GM23248 (cell line): ENCODE measurements at regions not wholly inside any gene's neighbourhood (a gene's known extent, or its start where the extent isn't known, plus 50 kb on each side); places are given as distances from the start of the nearest gene placed in this dataset.

Source experiments
- DNase-seq: peaks from one replicate; pipeline ENCODE4 v3.0.0-alpha.2; 2015
- H2AFZ ChIP-seq: fragments of 200-600 bp; sonication (generic); 2 replicates; pipeline ENCODE4 v1.6.1; 2016; ENCODE audit warnings: antibody characterized with exemption
- H3F3A ChIP-seq: fragments of 200-600 bp; sonication (generic); 2 replicates; pipeline ENCODE4 v1.6.1; 2016; ENCODE audit warnings: mild to moderate bottlenecking, antibody characterized with exemption, mixed run types; ENCODE audit not compliant: insufficient read depth
- H3K27ac ChIP-seq: fragments of 200-600 bp; sonication (generic); 2 replicates; pipeline ENCODE4 v1.5.1; 2016; ENCODE audit warnings: mild to moderate bottlenecking
- H3K27me3 ChIP-seq: fragments of 200-600 bp; sonication (generic); replicated peaks from 2 replicates; pipeline ENCODE4 v1.6.1; 2016; ENCODE audit warnings: mild to moderate bottlenecking; ENCODE audit not compliant: insufficient read depth
- H3K36me3 ChIP-seq: fragments of 200-600 bp; sonication (generic); 2 replicates; pipeline ENCODE4 v1.6.1; 2016; ENCODE audit warnings: low read depth, mild to moderate bottlenecking
- H3K4me1 ChIP-seq: fragments of 200-600 bp; sonication (generic); 2 replicates; pipeline ENCODE4 v1.6.1; 2016; ENCODE audit warnings: mild to moderate bottlenecking; ENCODE audit not compliant: insufficient read depth
- H3K4me2 ChIP-seq: fragments of 200-600 bp; sonication (generic); one replicate; pipeline ENCODE4 v1.6.1; 2016; ENCODE audit warnings: mild to moderate bottlenecking; ENCODE audit not compliant: unreplicated experiment
- H3K4me3 ChIP-seq: fragments of 200-600 bp; sonication (generic); 2 replicates; pipeline ENCODE4 v1.5.1; 2016; ENCODE audit warnings: mild to moderate bottlenecking
- H3K79me2 ChIP-seq: fragments of 200-600 bp; sonication (generic); 2 replicates; pipeline ENCODE4 v1.6.1; 2016; ENCODE audit warnings: mild to moderate bottlenecking; ENCODE audit not compliant: insufficient read depth
- H3K9ac ChIP-seq: fragments of 200-600 bp; sonication (generic); 2 replicates; pipeline ENCODE4 v1.6.1; 2016; ENCODE audit warnings: mild to moderate bottlenecking
- H3K9me2 ChIP-seq: fragments of 200-600 bp; sonication (generic); 2 replicates; pipeline ENCODE4 v1.6.1; 2016; ENCODE audit warnings: mixed run types, mild to moderate bottlenecking, moderate library complexity; ENCODE audit not compliant: insufficient read depth
- H3K9me3 ChIP-seq: fragments of 200-600 bp; sonication (generic); one replicate; pipeline ENCODE4 v1.6.1; 2017; ENCODE audit warnings: low read depth
- H4K20me1 ChIP-seq: fragments of 200-600 bp; sonication (generic); 2 replicates; pipeline ENCODE4 v1.6.0; 2016; ENCODE audit not compliant: insufficient read depth
- EZH2 ChIP-seq: fragments of 200-600 bp; sonication (generic); IDR thresholded peaks from 2 replicates; pipeline ENCODE4 v1.6.1; 2018; ENCODE audit warnings: antibody characterized with exemption, mild to moderate bottlenecking; ENCODE audit not compliant: insufficient read depth, poor library complexity, severe bottlenecking
- EZH2phosphoT487 ChIP-seq: fragments of 200-600 bp; sonication (generic); IDR thresholded peaks from 2 replicates; pipeline ENCODE4 v1.6.1; 2018; ENCODE audit warnings: antibody characterized with exemption, moderate library complexity, mild to moderate bottlenecking, low read depth; ENCODE audit not compliant: insufficient read depth
- WGBS, 2 experiments: methylation state at CpG; one replicate each; pipeline ENCODE4 v1.1.6; 2015 to 2017; ENCODE audit warnings: low lambda C conversion rate in 2 of 2, low coverage in 1 of 2; ENCODE audit errors: missing lambda C conversion rate in 2 of 2; 5-methylcytosine and 5-hydroxymethylcytosine counted together
- in situ Hi-C: fragments of 300-500 bp; cut with MboI; formaldehyde crosslinking; loops from 2 replicates; pipeline ENCODE4 v1.15.0; 2020

GRCh38 chr20:22374066-22374465 is 210.3 kb downstream of the FOXA2 start:
- WGBS, 2 experiments = 5 to 24% methylated on average over 3 of the region's 3 CpGs
- TF ChIP-seq EZH2phosphoT487 = no peak
- TF ChIP-seq EZH2 = no peak
- Histone ChIP-seq H3K4me1 (peaks cover 10% of the 10 kb centered on the region), H3K9me3 (no peaks in the 10 kb centered on the region), H3F3A (no peaks in the 10 kb centered on the region), H3K79me2 (no peaks in the 10 kb centered on the region), H3K27me3 (no peaks in the 10 kb centered on the region), H3K4me3 (no peak overlapping the region), H3K9ac (no peak overlapping the region), H4K20me1 (no peaks in the 10 kb centered on the region), H3K4me2 (no peak overlapping the region), H3K9me2 (no peaks in the 10 kb centered on the region), H2AFZ (no peak overlapping the region), H3K36me3 (no peaks in the 10 kb centered on the region), H3K27ac (no peak overlapping the region)
- DNase-seq = no peak
- in situ Hi-C loops = no loop called here

GRCh38 chr20:22373164-22373895 is 211.0 kb downstream of the FOXA2 start:
- H3K27me3 ChIP-seq = no peaks in the 10 kb centered on the region
- WGBS, 2 experiments = 67% methylated on average over 5 of the region's 5 CpGs
- peaks cover 10% of the 10 kb centered on the region for H3K4me1 ChIP-seq
- no peak overlapping the region for H3K9ac ChIP-seq
- no peak overlapping the region for H3K4me3 ChIP-seq
- no peak overlapping the region for H3K27ac ChIP-seq
- TF ChIP-seq EZH2phosphoT487 (no peak), EZH2 (no peak)
- H3K4me2 ChIP-seq = no peak overlapping the region
- no peak overlapping the region for H2AFZ ChIP-seq
- no peaks in the 10 kb centered on the region for H3K9me2 ChIP-seq
- no peaks in the 10 kb centered on the region for H3K9me3 ChIP-seq
- no peaks in the 10 kb centered on the region for H3K79me2 ChIP-seq
- no peaks in the 10 kb centered on the region for H3K36me3 ChIP-seq
- no peaks in the 10 kb centered on the region for H4K20me1 ChIP-seq
- H3F3A ChIP-seq = no peaks in the 10 kb centered on the region
- no peak for DNase-seq
- in situ Hi-C loops = no loop called here

- no peak overlapping the region for H3K4me2 ChIP-seq
- no peak overlapping the region for H3K27ac ChIP-seq
- H2AFZ ChIP-seq = no peak overlapping the region
- no peaks in the 10 kb centered on the region for H3K27me3 ChIP-seq
- H3K79me2 ChIP-seq = no peaks in the 10 kb centered on the region
- H3K9me2 ChIP-seq = no peaks in the 10 kb centered on the region
- 26 to 43% methylated on average over 5 of the region's 5 CpGs for WGBS, 2 experiments
- TF ChIP-seq EZH2 (no peak), EZH2phosphoT487 (no peak)
- no peaks in the 10 kb centered on the region for H3F3A ChIP-seq
- H3K9ac ChIP-seq = no peak overlapping the region
- H3K4me3 ChIP-seq = no peak overlapping the region
- no peaks in the 10 kb centered on the region for H3K36me3 ChIP-seq
- no peaks in the 10 kb centered on the region for H3K9me3 ChIP-seq
- no peaks in the 10 kb centered on the region for H4K20me1 ChIP-seq
- H3K4me1 ChIP-seq = peaks cover 10% of the 10 kb centered on the region
- in situ Hi-C loops = no loop called here
- DNase-seq = no peak
These were observed 212.5 kb downstream of the FOXA2 start for GRCh38 chr20:22371843-22372242.

GRCh38 chr20:22370137-22370536 is 214.2 kb downstream of the FOXA2 start:
- Histone ChIP-seq H3K27me3 (no peaks in the 10 kb centered on the region), H3K9me2 (no peaks in the 10 kb centered on the region), H3K4me1 (peaks cover 3% of the 10 kb centered on the region; the same call in 1 of the 2 replicates), H3K79me2 (no peaks in the 10 kb centered on the region), H3K36me3 (no peaks in the 10 kb centered on the region), H2AFZ (no peak overlapping the region), H3K9ac (no peak overlapping the region), H4K20me1 (no peaks in the 10 kb centered on the region), H3K27ac (no peak overlapping the region), H3F3A (no peaks in the 10 kb centered on the region), H3K4me3 (no peak overlapping the region), H3K9me3 (no peaks in the 10 kb centered on the region), H3K4me2 (no peak overlapping the region)
- in situ Hi-C loops = no loop called here
- DNase-seq = no peak
- WGBS, 2 experiments = 43 to 54% methylated on average over 2 of the region's 2 CpGs
- TF ChIP-seq EZH2 = no peak
- no peak for TF ChIP-seq EZH2phosphoT487
